ENCODE measurements at regions not wholly inside any gene's neighbourhood (a gene's known extent, or its start where the extent isn't known, plus 50 kb on each side); places are given as distances from the start of the nearest gene placed in this dataset.
"Not testable (repeated sequence)": the region's sequence is repeated elsewhere in the genome, so short reads cannot be mapped to it uniquely, and the experiment has no call there.

DNA sequence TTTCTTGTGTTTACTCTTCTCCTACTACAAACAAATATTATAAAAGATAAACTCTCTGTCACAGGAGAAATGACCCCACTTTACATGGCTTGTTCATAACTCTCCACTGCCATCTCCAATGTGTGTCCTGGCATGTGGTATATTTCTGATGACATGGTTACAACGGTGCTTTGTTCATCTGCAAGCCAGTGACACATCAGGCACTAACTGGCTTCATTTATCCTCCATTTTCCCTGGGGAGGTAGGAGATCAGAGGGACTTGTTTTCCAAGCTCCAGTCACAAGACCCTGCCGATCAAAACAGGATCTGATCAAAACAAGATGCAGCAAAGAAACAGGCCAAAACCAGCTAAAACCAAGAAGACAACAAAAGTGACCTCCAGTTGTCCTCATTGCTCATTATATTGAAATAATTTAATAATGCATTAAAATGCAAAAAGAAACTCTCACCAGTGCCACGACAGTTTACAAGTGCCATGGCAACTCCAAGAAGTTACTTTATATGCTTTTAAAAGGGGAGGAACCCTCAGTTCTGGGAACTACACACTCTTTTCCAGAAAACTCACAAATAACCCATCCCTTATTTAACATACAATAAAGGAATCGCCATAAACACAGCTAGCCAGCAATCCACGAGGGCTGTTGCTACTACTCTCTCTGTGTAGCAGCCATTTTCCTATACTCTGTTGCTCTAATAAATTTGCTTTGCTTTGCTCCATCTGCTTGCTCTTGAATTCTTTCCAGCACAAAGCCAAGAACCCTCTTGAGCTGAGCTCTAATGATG lies 224.2 kb downstream of the XPNPEP1 start:
- Mint-ChIP-seq H3K4me3 (no peak overlapping the region), H3K9me3 (no peaks in the 10 kb centered on the region), H3K36me3 (ENCODE audit: low read depth) (no peaks in the 10 kb centered on the region), H3K27ac (no peak overlapping the region), H3K4me1 (no peaks in the 10 kb centered on the region), H3K27me3 (no peaks in the 10 kb centered on the region)
- DNase-seq (no peak), ATAC-seq (no peak)

DNA sequence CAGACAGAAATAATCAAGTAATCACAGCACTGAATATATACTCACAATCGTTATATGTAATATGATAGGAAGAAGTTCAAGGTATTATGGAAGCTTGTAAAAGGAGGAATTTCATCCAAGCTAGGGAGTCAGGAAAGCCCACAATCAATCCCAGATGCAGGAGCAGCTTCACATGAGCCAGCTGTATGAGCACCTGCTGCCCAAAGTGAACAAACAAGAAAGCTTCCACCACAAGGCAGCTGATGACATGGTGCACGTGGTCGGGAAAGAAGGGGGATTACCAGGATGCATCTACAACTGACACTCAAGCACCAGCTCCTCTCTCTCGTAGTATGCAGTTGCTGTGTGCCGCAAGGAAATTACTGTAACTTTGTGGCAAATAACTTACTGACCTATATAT lies 225.2 kb downstream of the XPNPEP1 start:
- Mint-ChIP-seq H3K27ac (no peak overlapping the region), H3K27me3 (no peaks in the 10 kb centered on the region), H3K9me3 (no peaks in the 10 kb centered on the region), H3K36me3 (ENCODE audit: low read depth) (no peaks in the 10 kb centered on the region), H3K4me3 (no peak overlapping the region), H3K4me1 (no peaks in the 10 kb centered on the region)
- DNase-seq, result no peak
- ATAC-seq, result no peak

GRCh38 chr10:109696981-109697775 lies 226.1 kb downstream of the XPNPEP1 start:
- Mint-ChIP-seq H3K27me3 (no peaks in the 10 kb centered on the region), H3K9me3 (no peaks in the 10 kb centered on the region), H3K4me1 (no peaks in the 10 kb centered on the region), H3K4me3 (no peak overlapping the region), H3K36me3 (ENCODE audit: low read depth) (no peaks in the 10 kb centered on the region), H3K27ac (no peak overlapping the region)
- DNase-seq (no peak), ATAC-seq (peak; percentile 36)

- Mint-ChIP-seq H3K36me3 (ENCODE audit: low read depth) (no peaks in the 10 kb centered on the region), H3K27me3 (no peaks in the 10 kb centered on the region), H3K9me3 (no peaks in the 10 kb centered on the region), H3K27ac (no peak overlapping the region), H3K4me3 (no peak overlapping the region), H3K4me1 (no peaks in the 10 kb centered on the region)
- no peak for DNase-seq
- no peak for ATAC-seq
Measured at GRCh38 chr10:109696462-109696861, 226.8 kb downstream of the XPNPEP1 start.

DNA sequence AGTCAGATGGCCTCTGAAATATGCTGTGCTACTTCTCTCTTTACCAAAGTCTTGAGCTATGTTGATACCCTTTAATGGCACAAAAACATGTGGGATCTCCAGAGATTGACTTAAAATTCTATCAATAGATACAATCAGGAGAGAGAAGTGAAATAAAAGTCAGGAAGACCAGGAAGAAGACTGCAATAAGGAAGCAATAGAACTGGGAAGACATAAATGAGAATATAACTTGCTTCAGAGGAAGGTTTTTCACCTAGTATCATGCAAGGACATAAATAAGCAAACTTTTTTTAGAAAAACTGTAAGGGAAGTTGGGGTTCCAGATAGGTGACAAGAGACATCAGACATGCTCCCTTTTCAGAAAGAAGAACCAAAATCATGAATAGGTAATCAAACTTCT lies 227.3 kb downstream of the XPNPEP1 start:
- Mint-ChIP-seq H3K27me3 (no peaks in the 10 kb centered on the region), H3K9me3 (no peaks in the 10 kb centered on the region), H3K36me3 (ENCODE audit: low read depth) (no peaks in the 10 kb centered on the region), H3K4me1 (no peaks in the 10 kb centered on the region), H3K4me3 (no peak overlapping the region), H3K27ac (no peak overlapping the region)
- DNase-seq (no peak), ATAC-seq (no peak)

- DNase-seq (no peak), ATAC-seq (no peak)
- Mint-ChIP-seq H3K4me1 (no peaks in the 10 kb centered on the region), H3K4me3 (no peak overlapping the region), H3K27ac (no peak overlapping the region), H3K27me3 (peaks cover under 1% of the 10 kb centered on the region), H3K9me3 (peaks cover under 1% of the 10 kb centered on the region), H3K36me3 (ENCODE audit: low read depth) (no peaks in the 10 kb centered on the region)
Measured at GRCh38 chr10:109689785-109690184, 233.5 kb downstream of the XPNPEP1 start.

GRCh38 chr10:109679478-109679877 lies 243.8 kb downstream of the XPNPEP1 start:
- H3K27ac Mint-ChIP-seq, result no peak overlapping the region
- H3K9me3 Mint-ChIP-seq, result peaks cover under 1% of the 10 kb centered on the region
- DNase-seq (no peak), ATAC-seq (no peak)
- H3K27me3 Mint-ChIP-seq, result peaks cover 2% of the 10 kb centered on the region
- no peak overlapping the region for H3K4me3 Mint-ChIP-seq
- H3K4me1 Mint-ChIP-seq, result no peaks in the 10 kb centered on the region
- no peaks in the 10 kb centered on the region for H3K36me3 Mint-ChIP-seq (ENCODE audit: low read depth)

- Mint-ChIP-seq H3K9me3 (no peaks in the 10 kb centered on the region), H3K27me3 (peaks cover 2% of the 10 kb centered on the region), H3K4me3 (no peak overlapping the region), H3K27ac (no peak overlapping the region), H3K4me1 (no peaks in the 10 kb centered on the region), H3K36me3 (ENCODE audit: low read depth) (no peaks in the 10 kb centered on the region)
- no peak for DNase-seq
- ATAC-seq, result no peak
Measured at GRCh38 chr10:109678857-109679256, 244.5 kb downstream of the XPNPEP1 start.

GRCh38 chr10:109676703-109677102 lies 246.6 kb downstream of the XPNPEP1 start:
- Mint-ChIP-seq H3K27ac (no peak overlapping the region), H3K4me3 (no peak overlapping the region), H3K27me3 (peaks cover 2% of the 10 kb centered on the region), H3K36me3 (ENCODE audit: low read depth) (no peaks in the 10 kb centered on the region), H3K4me1 (no peaks in the 10 kb centered on the region), H3K9me3 (no peaks in the 10 kb centered on the region)
- no peak for ATAC-seq
- no peak for DNase-seq

DNA sequence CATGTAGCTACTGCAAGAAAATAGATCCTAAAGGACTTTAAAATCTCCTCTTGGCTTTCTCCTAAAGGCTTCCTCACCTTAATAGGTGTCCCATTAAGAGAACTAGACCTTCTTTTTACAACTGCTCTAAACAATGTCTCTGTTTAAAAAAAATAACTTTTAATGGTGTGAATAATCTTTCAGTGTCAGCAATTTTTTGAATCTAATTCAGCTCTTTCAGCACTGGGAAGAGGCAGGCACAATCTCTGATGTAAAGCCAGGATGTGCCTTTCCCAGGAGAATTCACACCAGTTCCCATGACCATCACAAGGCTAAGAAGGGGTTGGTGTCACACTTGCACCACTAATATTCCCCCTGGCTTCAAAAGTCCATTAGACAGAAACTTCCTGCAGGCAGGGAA lies 254.6 kb downstream of the XPNPEP1 start:
- Mint-ChIP-seq H3K4me1 (no peaks in the 10 kb centered on the region), H3K36me3 (ENCODE audit: low read depth) (no peaks in the 10 kb centered on the region)

DNA sequence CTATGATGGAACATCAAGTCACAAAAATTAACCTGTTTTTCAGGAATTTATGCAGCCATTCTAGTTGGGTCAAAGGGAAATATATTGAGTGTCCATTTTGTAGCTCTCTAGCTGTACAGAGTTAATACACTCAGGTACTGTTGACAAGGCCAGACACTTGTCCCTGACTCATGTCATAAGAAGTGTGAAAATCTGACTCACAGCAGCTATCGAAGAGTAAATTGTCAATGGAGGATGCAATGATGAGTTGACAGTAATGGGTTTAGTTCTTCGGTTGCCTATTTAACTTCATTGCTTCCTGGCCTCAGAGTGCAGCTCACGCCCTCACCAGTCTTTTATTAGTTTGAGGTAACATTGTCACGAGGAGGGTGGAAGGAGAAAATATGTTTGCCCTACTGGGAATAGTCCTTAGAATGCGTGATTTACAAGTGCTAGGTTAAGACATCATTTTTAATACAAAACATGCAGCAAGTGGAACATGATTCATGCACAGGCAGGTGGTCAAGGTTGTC lies 255.1 kb downstream of the XPNPEP1 start:
- H3K9me3 Mint-ChIP-seq, result no peaks in the 10 kb centered on the region
- H3K36me3 Mint-ChIP-seq (ENCODE audit: low read depth), result no peaks in the 10 kb centered on the region
- H3K4me1 Mint-ChIP-seq, result no peaks in the 10 kb centered on the region
- H3K27me3 Mint-ChIP-seq, result no peaks in the 10 kb centered on the region
- no peak for ATAC-seq
- no peak overlapping the region for H3K27ac Mint-ChIP-seq
- H3K4me3 Mint-ChIP-seq, result no peak overlapping the region
- DNase-seq, result no peak

More for the DNA sequence above, 254.6 kb downstream of the XPNPEP1 start:
- no peaks in the 10 kb centered on the region for H3K27me3 Mint-ChIP-seq
- DNase-seq (no peak), ATAC-seq (no peak)
- no peak overlapping the region for H3K27ac Mint-ChIP-seq
- H3K4me3 Mint-ChIP-seq, result no peak overlapping the region
- H3K9me3 Mint-ChIP-seq, result no peaks in the 10 kb centered on the region

DNA sequence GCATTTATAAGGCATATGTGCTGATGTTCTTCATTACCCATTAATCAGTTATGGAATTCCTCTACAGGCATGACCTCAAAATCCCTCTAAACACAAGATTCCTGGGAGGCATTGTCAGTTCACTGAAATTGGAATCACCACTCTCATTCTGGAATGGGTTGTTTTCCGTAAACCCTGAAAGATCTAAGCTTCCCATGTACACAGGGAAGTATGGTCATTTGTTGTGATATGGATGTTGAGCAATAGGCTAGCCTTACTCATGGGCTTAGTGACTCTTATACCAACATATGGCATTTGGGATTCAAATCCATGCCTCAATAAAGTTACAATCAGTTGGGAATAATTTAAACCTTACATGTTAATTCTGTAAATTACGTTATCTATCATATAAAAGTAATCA lies 258.0 kb downstream of the XPNPEP1 start:
- Mint-ChIP-seq H3K9me3 (peaks cover 5% of the 10 kb centered on the region), H3K36me3 (ENCODE audit: low read depth) (no peaks in the 10 kb centered on the region), H3K4me3 (no peak overlapping the region), H3K27me3 (no peaks in the 10 kb centered on the region), H3K27ac (no peak overlapping the region), H3K4me1 (no peaks in the 10 kb centered on the region)
- DNase-seq (no peak), ATAC-seq (no peak)

DNA sequence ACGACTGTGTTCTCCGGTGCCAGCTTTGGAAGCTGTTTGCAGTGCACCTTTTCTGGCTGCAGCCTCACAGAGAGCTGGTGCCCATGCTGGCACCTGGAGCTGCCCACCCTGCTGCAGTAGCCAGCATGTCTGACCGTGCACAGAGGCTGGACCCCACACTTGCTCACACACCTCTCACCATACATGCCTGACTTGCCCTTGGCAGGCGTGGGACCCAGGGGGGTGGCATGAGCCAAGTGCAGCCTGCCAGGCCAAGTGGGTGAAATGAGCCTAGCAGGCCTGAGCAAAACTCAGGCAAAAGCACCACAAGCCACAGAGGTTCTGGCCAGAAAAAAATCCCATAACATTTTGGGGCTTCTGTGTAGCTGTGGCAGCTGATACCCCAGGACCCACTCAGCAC lies 258.8 kb downstream of the XPNPEP1 start:
- H3K36me3 Mint-ChIP-seq (ENCODE audit: low read depth), result no peaks in the 10 kb centered on the region
- peaks cover 12% of the 10 kb centered on the region for H3K9me3 Mint-ChIP-seq
- H3K4me3 Mint-ChIP-seq, result no peak overlapping the region
- ATAC-seq (no peak), DNase-seq (no peak)
- no peaks in the 10 kb centered on the region for H3K4me1 Mint-ChIP-seq
- no peaks in the 10 kb centered on the region for H3K27me3 Mint-ChIP-seq
- no peak overlapping the region for H3K27ac Mint-ChIP-seq

- Mint-ChIP-seq H3K27ac (no peak overlapping the region), H3K9me3 (peaks cover 12% of the 10 kb centered on the region), H3K4me1 (no peaks in the 10 kb centered on the region), H3K36me3 (ENCODE audit: low read depth) (no peaks in the 10 kb centered on the region), H3K27me3 (no peaks in the 10 kb centered on the region), H3K4me3 (no peak overlapping the region)
- ATAC-seq, result no peak
- DNase-seq, result no peak
Measured at GRCh38 chr10:109663122-109663521, 260.2 kb downstream of the XPNPEP1 start.

DNA sequence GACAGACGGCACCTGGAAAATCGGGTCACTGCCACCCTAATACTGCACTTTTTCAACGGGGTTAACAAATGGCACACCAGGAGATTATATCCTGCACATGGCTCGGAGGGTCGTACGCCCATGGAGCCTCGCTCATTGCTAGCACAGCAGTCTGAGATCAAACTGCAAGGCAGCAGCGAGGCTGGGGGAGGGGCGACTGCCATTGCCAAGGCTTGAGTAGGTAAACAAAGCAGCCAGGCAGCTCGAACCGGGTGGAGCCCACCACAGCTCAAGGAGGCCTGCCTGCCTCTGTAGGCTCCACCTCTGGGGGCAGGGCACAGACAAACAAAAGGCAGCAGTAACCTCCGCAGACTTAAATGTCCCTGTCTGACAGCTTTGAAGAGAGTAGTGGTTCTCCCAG lies 270.7 kb downstream of the XPNPEP1 start:
- H3K27me3 Mint-ChIP-seq; ATAC-seq; H3K4me1 Mint-ChIP-seq; H3K36me3 Mint-ChIP-seq (ENCODE audit: low read depth); H3K9me3 Mint-ChIP-seq; H3K27ac Mint-ChIP-seq; DNase-seq; H3K4me3 Mint-ChIP-seq: not testable (repeated sequence)

All from activated naive CD8-positive, alpha-beta T cell treated with anti-CD3 and anti-CD28 coated beads, Interleukin-2, amount 50 U/mL, for 24 hours (primary cell).